OCI-LY3 (cell line): ENCODE measurements at regions not wholly inside any gene's neighbourhood (a gene's known extent, or its start where the extent isn't known, plus 50 kb on each side); places are given as distances from the start of the nearest gene placed in this dataset.

Source experiments
- H2AFZ ChIP-seq: fragments of 200-600, 300-600 bp; shearing (Covaris generic); 2 replicates; pipeline ENCODE4 v1.6.0; 2014; ENCODE audit warnings: antibody characterized with exemption, low read depth, low read length
- H3K27ac ChIP-seq: fragments of 200-600, 300-600 bp; sonication (generic); 2 replicates; pipeline ENCODE4 v1.5.1; 2014; ENCODE audit warnings: mild to moderate bottlenecking, low read length, moderate library complexity, mixed read lengths
- H3K27me3 ChIP-seq: fragments of 200-600, 300-600 bp; sonication (generic); 2 replicates; pipeline ENCODE4 v1.6.1; 2014; ENCODE audit warnings: low read depth, low read length, mixed read lengths
- H3K36me3 ChIP-seq: fragments of 200-600, 300-600 bp; sonication (generic); replicated peaks from 2 replicates; pipeline ENCODE3; 2014; ENCODE audit warnings: low read depth, low read length, mixed read lengths
- H3K4me1 ChIP-seq: fragments of 300-600, 200-600 bp; sonication (generic); 2 replicates; pipeline ENCODE4 v1.6.1; 2014; ENCODE audit warnings: low read length, mixed read lengths
- H3K4me2 ChIP-seq: fragments of 200-600, 300-600 bp; sonication (generic); 2 replicates; pipeline ENCODE4 v1.6.1; 2014; ENCODE audit warnings: low read length, mixed read lengths
- H3K4me3 ChIP-seq: fragments of 300-600, 200-600 bp; sonication (generic); 2 replicates; pipeline ENCODE4 v1.5.1; 2014; ENCODE audit warnings: antibody characterized with exemption, mild to moderate bottlenecking, low read length, moderate library complexity
- H3K79me2 ChIP-seq: fragments of 300-600, 200-600 bp; shearing (Covaris generic); 2 replicates; pipeline ENCODE4 v1.6.1; 2014; ENCODE audit warnings: mild to moderate bottlenecking, low read length, mixed read lengths
- H3K9ac ChIP-seq: fragments of 300-600, 200-600 bp; shearing (Covaris generic); 2 replicates; pipeline ENCODE4 v1.6.0; 2014; ENCODE audit warnings: mild to moderate bottlenecking, low read length, moderate library complexity
- H3K9me3 ChIP-seq: fragments of 200-600, 300-600 bp; shearing (Covaris generic); 2 replicates; pipeline ENCODE4 v1.6.1; 2014; ENCODE audit warnings: low read length, mixed read lengths; ENCODE audit not compliant: insufficient read depth
- H4K20me1 ChIP-seq: fragments of 200-600, 300-600 bp; sonication (generic); 2 replicates; pipeline ENCODE4 v1.6.1; 2016; ENCODE audit warnings: low read length, mixed read lengths; ENCODE audit not compliant: insufficient read depth
- CTCF ChIP-seq: fragments of 200-600, 300-600 bp; sonication (generic); IDR thresholded peaks from 2 replicates; pipeline ENCODE4 v1.5.1; 2014; ENCODE audit warnings: antibody characterized with exemption, low read length, low read depth
- EZH2phosphoT487 ChIP-seq: fragments of 200-600 bp; shearing (Covaris generic); IDR thresholded peaks from 2 replicates; pipeline ENCODE4 v1.6.1; 2018; ENCODE audit warnings: antibody characterized with exemption, mixed run types, low read depth

- no peak for TF ChIP-seq CTCF
- TF ChIP-seq EZH2phosphoT487: no peak
- Histone ChIP-seq H3K36me3 (no peaks in the 10 kb centered on the region), H3K9me3 (no peaks in the 10 kb centered on the region), H3K4me2 (no peak overlapping the region), H3K4me3 (no peak overlapping the region), H3K27ac (no peak overlapping the region), H3K79me2 (no peaks in the 10 kb centered on the region), H3K4me1 (no peaks in the 10 kb centered on the region), H3K9ac (no peak overlapping the region), H2AFZ (no peak overlapping the region), H3K27me3 (no peaks in the 10 kb centered on the region), H4K20me1 (no peaks in the 10 kb centered on the region)
Measured at GRCh38 chr4:123924536-123924935, 527.9 kb downstream of the SPRY1 start.

- H3K79me2 ChIP-seq: no peaks in the 10 kb centered on the region
- no peak for TF ChIP-seq CTCF
- TF ChIP-seq EZH2phosphoT487: no peak
- H3K27me3 ChIP-seq: no peaks in the 10 kb centered on the region
Measured at GRCh38 chr4:123929565-123929964, 533.0 kb downstream of the SPRY1 start.

GRCh38 chr4:123930996-123931395 lies 534.4 kb downstream of the SPRY1 start:
- TF ChIP-seq EZH2phosphoT487 (no peak), CTCF (no peak)
- no peaks in the 10 kb centered on the region for H3K4me1 ChIP-seq

More at GRCh38 chr4:123929565-123929964, 533.0 kb downstream of the SPRY1 start:
- Histone ChIP-seq H3K27ac (no peak overlapping the region), H3K4me1 (no peaks in the 10 kb centered on the region), H3K4me3 (no peak overlapping the region), H3K9ac (no peak overlapping the region), H4K20me1 (no peaks in the 10 kb centered on the region), H3K9me3 (no peaks in the 10 kb centered on the region), H3K4me2 (no peak overlapping the region), H2AFZ (no peak overlapping the region), H3K36me3 (no peaks in the 10 kb centered on the region)

GRCh38 chr4:123934096-123934495 lies 537.5 kb downstream of the SPRY1 start:
- Histone ChIP-seq H3K4me2 (no peak overlapping the region), H3K27ac (no peak overlapping the region), H4K20me1 (no peaks in the 10 kb centered on the region), H3K9ac (no peak overlapping the region), H3K4me1 (no peaks in the 10 kb centered on the region), H2AFZ (no peak overlapping the region), H3K9me3 (no peaks in the 10 kb centered on the region), H3K27me3 (no peaks in the 10 kb centered on the region), H3K36me3 (no peaks in the 10 kb centered on the region), H3K4me3 (no peak overlapping the region), H3K79me2 (no peaks in the 10 kb centered on the region)
- TF ChIP-seq EZH2phosphoT487: no peak
- TF ChIP-seq CTCF: no peak

More at GRCh38 chr4:123930996-123931395, 534.4 kb downstream of the SPRY1 start:
- H3K27ac ChIP-seq: no peak overlapping the region
- no peak overlapping the region for H2AFZ ChIP-seq
- no peak overlapping the region for H3K4me3 ChIP-seq
- no peaks in the 10 kb centered on the region for H3K36me3 ChIP-seq
- no peaks in the 10 kb centered on the region for H4K20me1 ChIP-seq
- H3K4me2 ChIP-seq: no peak overlapping the region
- no peaks in the 10 kb centered on the region for H3K79me2 ChIP-seq
- no peaks in the 10 kb centered on the region for H3K27me3 ChIP-seq
- no peaks in the 10 kb centered on the region for H3K9me3 ChIP-seq
- no peak overlapping the region for H3K9ac ChIP-seq
